ENCODE measurements at regions not wholly inside any gene's neighbourhood (a gene's known extent, or its start where the extent isn't known, plus 50 kb on each side); places are given as distances from the start of the nearest gene placed in this dataset.

- no peak for TF ChIP-seq POLR2A (IDR thresholded peaks at IDR 0.05; ENCODE audit: low read length)
- TF ChIP-seq GATA1 (IDR thresholded peaks at IDR 0.05; ENCODE audit: low read depth, low read length), result no peak
These were observed 1119.6 kb downstream of the ZPLD1 start for GRCh38 chr3:103554451-103554850.
